ENCODE measurements at regions not wholly inside any gene's neighbourhood (a gene's known extent, or its start where the extent isn't known, plus 50 kb on each side); places are given as distances from the start of the nearest gene placed in this dataset.

DNA sequence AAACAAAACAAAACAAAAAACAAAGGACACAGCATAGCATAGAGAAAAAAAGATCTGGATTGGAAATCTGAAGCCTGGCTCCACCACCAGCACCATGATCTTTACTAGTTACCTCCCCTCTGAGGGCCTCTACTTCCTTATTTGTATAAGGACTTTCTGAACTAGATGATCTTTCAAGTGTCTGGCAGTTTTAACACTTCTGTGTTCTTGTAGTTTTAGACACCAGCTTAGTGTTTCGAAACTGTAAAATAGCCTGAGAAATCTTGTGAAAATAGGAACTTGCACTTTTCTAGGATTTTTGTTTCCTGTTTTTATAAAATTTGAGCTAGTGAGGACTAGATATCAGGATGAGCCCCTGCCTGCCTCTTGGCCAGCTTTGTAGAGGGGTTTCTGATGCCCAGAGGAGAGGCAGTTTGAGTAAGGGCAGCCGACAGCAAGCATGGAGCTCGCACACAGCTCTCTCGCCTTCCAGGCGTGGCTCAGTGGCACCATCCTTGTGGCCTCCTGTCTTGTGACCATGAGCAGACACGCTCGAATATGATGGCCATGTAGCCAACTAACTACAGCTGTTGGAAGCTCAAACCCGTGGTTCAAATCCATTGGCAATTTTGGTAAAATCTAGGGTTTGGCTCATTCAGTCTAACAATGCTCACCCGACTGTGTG, 319.0 kb downstream of the KCNRG start:
- H3K9me3 Mint-ChIP-seq (ENCODE audit: unreplicated experiment), result no peaks in the 10 kb centered on the region
- TF ChIP-seq, protein P1, sequence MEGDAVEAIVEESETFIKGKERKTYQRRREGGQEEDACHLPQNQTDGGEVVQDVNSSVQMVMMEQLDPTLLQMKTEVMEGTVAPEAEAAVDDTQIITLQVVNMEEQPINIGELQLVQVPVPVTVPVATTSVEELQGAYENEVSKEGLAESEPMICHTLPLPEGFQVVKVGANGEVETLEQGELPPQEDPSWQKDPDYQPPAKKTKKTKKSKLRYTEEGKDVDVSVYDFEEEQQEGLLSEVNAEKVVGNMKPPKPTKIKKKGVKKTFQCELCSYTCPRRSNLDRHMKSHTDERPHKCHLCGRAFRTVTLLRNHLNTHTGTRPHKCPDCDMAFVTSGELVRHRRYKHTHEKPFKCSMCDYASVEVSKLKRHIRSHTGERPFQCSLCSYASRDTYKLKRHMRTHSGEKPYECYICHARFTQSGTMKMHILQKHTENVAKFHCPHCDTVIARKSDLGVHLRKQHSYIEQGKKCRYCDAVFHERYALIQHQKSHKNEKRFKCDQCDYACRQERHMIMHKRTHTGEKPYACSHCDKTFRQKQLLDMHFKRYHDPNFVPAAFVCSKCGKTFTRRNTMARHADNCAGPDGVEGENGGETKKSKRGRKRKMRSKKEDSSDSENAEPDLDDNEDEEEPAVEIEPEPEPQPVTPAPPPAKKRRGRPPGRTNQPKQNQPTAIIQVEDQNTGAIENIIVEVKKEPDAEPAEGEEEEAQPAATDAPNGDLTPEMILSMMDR (IDR thresholded peaks at IDR 0.05; ENCODE audit: unreplicated experiment), result no peak
- H3K4me1 Mint-ChIP-seq (ENCODE audit: insufficient read depth, unreplicated experiment), result no peaks in the 10 kb centered on the region
- no peak overlapping the region for H3K4me3 Mint-ChIP-seq (ENCODE audit: unreplicated experiment)
- H3K27me3 Mint-ChIP-seq (ENCODE audit: insufficient read depth, unreplicated experiment), result no peaks in the 10 kb centered on the region
- POLR2A ChIA-PET, result no interaction called here
- no TSS peak for BruUV-seq (replicated peaks)
- intact Hi-C loops (cut with micrococcal nuclease), result no loop called here
- DNase-seq (ENCODE audit: unreplicated experiment), result no peak
- CTCF ChIA-PET, result interaction anchor here (0.6 to 1.6 kb wide), 3 partner anchors 15 to 407 kb away, joined by 3 to 4 read pairs (median 4); no protein-coding TSS in a partner anchor
- H3K27ac Mint-ChIP-seq (ENCODE audit: low read depth, unreplicated experiment), result no peak overlapping the region
- H3K36me3 Mint-ChIP-seq (ENCODE audit: insufficient read depth, unreplicated experiment), result no peaks in the 10 kb centered on the region

DNA sequence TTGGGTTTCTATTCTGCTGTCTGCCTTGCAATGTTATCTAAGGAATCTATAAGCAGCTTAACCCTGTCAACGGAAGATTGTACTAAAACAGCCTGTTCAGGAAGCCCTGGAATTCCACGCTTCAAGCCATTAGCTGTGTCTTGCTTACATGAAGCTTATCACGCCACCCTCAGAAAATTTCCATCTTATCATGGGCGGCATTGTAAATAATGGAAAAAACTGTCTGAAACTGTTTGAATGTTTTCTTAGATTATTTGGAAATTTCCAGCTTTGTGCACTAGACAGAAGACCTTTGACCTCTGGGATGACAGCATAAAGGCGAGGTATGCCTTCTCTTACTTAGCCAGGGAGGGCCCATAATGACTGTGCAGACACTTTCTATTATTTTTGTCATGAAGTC, 319.7 kb downstream of the KCNRG start:
- Mint-ChIP-seq H3K36me3 (ENCODE audit: insufficient read depth, unreplicated experiment) (no peaks in the 10 kb centered on the region), H3K4me1 (ENCODE audit: insufficient read depth, unreplicated experiment) (no peaks in the 10 kb centered on the region), H3K4me3 (ENCODE audit: unreplicated experiment) (no peak overlapping the region), H3K27ac (ENCODE audit: low read depth, unreplicated experiment) (no peak overlapping the region), H3K9me3 (ENCODE audit: unreplicated experiment) (no peaks in the 10 kb centered on the region), H3K27me3 (ENCODE audit: insufficient read depth, unreplicated experiment) (no peaks in the 10 kb centered on the region)
- intact Hi-C loops (cut with micrococcal nuclease), result no loop called here
- BruUV-seq (replicated peaks), result no TSS peak
- TF ChIP-seq, protein P1 (IDR thresholded peaks at IDR 0.05; ENCODE audit: unreplicated experiment), result no peak
- ChIA-PET POLR2A (interaction anchor here (0.6 kb wide), 1 partner anchor 246 kb away, joined by 4 read pairs; no protein-coding TSS in a partner anchor), CTCF (interaction anchor here (0.6 to 1.6 kb wide), 2 partner anchors 14 to 218 kb away, joined by 3 to 4 read pairs; no protein-coding TSS in a partner anchor)
- no peak for DNase-seq (ENCODE audit: unreplicated experiment)

DNA sequence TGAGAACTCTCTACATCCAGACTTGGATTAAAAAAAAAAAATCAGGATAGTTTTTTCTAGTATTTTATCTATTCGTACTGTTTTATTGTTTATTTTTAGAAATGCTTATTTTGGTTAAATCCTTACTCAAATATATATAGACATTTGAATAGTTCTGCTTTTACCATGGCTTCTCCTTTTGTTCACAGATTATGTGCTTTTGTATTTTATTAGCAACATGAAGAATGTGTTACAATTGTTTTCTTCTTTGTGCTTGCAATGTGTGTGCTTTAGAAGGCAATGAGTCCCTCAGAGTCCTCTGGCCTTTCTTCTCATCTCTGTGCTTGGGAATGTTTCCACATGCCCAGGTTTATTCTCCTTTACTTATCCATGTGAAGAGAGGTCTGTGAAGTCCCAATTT, 324.0 kb downstream of the KCNRG start:
- DNase-seq (ENCODE audit: unreplicated experiment), result no peak
- intact Hi-C loops (cut with micrococcal nuclease), result no loop called here
- no peak overlapping the region for H3K27ac Mint-ChIP-seq (ENCODE audit: low read depth, unreplicated experiment)
- TF ChIP-seq, protein P1 (IDR thresholded peaks at IDR 0.05; ENCODE audit: unreplicated experiment), result no peak
- no peaks in the 10 kb centered on the region for H3K4me1 Mint-ChIP-seq (ENCODE audit: insufficient read depth, unreplicated experiment)
- H3K9me3 Mint-ChIP-seq (ENCODE audit: unreplicated experiment), result no peaks in the 10 kb centered on the region
- no TSS peak for BruUV-seq (replicated peaks)
- CTCF ChIA-PET, result no interaction called here
- POLR2A ChIA-PET, result no interaction called here
- H3K27me3 Mint-ChIP-seq (ENCODE audit: insufficient read depth, unreplicated experiment), result no peaks in the 10 kb centered on the region
- no peak overlapping the region for H3K4me3 Mint-ChIP-seq (ENCODE audit: unreplicated experiment)
- no peaks in the 10 kb centered on the region for H3K36me3 Mint-ChIP-seq (ENCODE audit: insufficient read depth, unreplicated experiment)

DNA sequence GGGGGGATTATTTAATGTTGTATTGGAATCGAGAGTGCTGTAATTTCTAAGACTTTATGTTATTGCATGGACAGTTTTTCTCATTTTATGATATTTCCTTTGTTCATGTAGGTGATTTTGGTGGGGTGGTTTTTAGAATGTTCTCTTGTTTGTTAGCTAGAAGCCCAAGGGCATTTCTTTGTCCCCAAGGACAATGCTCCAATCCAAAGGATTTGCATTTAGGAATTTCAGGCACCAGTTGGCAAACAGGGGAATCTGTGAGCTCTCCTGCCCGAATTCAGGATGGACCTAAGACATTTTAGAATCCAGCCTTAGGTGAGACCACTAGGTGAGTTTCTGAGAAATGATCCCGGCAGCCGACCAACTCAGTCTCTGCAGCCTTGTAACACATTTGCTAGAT, 324.9 kb downstream of the KCNRG start:
- no peaks in the 10 kb centered on the region for H3K36me3 Mint-ChIP-seq (ENCODE audit: insufficient read depth, unreplicated experiment)
- intact Hi-C loops (cut with micrococcal nuclease), result no loop called here
- ChIA-PET CTCF (no interaction called here), POLR2A (no interaction called here)
- H3K27me3 Mint-ChIP-seq (ENCODE audit: insufficient read depth, unreplicated experiment), result no peaks in the 10 kb centered on the region
- no peaks in the 10 kb centered on the region for H3K9me3 Mint-ChIP-seq (ENCODE audit: unreplicated experiment)
- TF ChIP-seq, protein P1 (IDR thresholded peaks at IDR 0.05; ENCODE audit: unreplicated experiment), result no peak
- no TSS peak for BruUV-seq (replicated peaks)
- no peak overlapping the region for H3K27ac Mint-ChIP-seq (ENCODE audit: low read depth, unreplicated experiment)
- no peak for DNase-seq (ENCODE audit: unreplicated experiment)
- H3K4me3 Mint-ChIP-seq (ENCODE audit: unreplicated experiment), result no peak overlapping the region
- peaks cover 5% of the 10 kb centered on the region for H3K4me1 Mint-ChIP-seq (ENCODE audit: insufficient read depth, unreplicated experiment)
